Cardiac muscle cell (in vitro differentiated cells and primary cell): ENCODE measurements at regions not wholly inside any gene's neighbourhood (a gene's known extent, or its start where the extent isn't known, plus 50 kb on each side); places are given as distances from the start of the nearest gene placed in this dataset.
A peak's percentile ranks its signal among the peaks of the same experiment; 100 is the strongest.
"Not testable (repeated sequence)": the region's sequence is repeated elsewhere in the genome, so short reads cannot be mapped to it uniquely, and the experiment has no call there.

Experiments used
- DNase-seq, 2 donors: peaks; one replicate each; pipeline versions ENCODE4 v3.0.0 to v3.0.0-alpha.2; 2010 to 2017; ENCODE audit warnings: low read depth in 1 of 2, low spot score in 1 of 2
- H3K27ac ChIP-seq: fragments of 200-600 bp; sonication (generic); 2 replicates; pipeline ENCODE4 v1.5.1; 2016
- H3K27me3 ChIP-seq: fragments of 200-600 bp; sonication (generic); 2 replicates; pipeline ENCODE4 v1.6.0; 2016; ENCODE audit warnings: control low read depth
- H3K36me3 ChIP-seq: fragments of 200-600 bp; sonication (generic); 2 replicates; pipeline ENCODE4 v1.5.1; 2016; ENCODE audit warnings: control low read depth
- H3K4me1 ChIP-seq: fragments of 200-600 bp; sonication (generic); 2 replicates; pipeline ENCODE4 v1.8.1; 2017; ENCODE audit warnings: low read depth, mild to moderate bottlenecking, mixed run types
- H3K4me3 ChIP-seq: fragments of 200-600 bp; sonication (generic); 2 replicates; pipeline ENCODE4 v1.5.1; 2016; ENCODE audit warnings: mild to moderate bottlenecking
- H3K9me3 ChIP-seq: fragments of 200-600 bp; sonication (generic); 2 replicates; pipeline ENCODE4 v1.5.1; 2017; ENCODE audit warnings: low read depth, mild to moderate bottlenecking, control low read depth
- TF ChIP-seq, protein P1 (sequence below): IDR thresholded peaks from 2 replicates; pipeline ENCODE4 v1.5.1; 2012; ENCODE audit warnings: low read depth, mild to moderate bottlenecking, low read length

DNA sequence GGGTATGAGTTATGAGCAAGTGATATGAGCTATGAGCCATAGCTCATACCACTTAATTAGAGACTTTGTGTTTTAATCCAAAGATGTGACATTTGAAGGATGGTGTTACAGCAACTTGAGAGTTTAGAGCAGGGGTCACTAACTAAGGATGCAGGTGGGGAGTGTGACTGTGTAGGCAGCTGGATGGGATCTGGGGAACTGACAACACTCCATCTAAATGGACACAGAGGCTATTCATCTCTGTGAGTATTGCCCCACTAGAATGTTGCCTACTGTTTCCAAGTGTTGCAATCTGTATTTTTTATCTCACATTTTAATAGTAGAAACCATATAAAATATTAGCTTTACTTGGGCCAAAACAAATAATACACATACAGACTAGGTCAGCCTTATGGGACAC is 488.1 kb upstream of the DAB2 start:
- Histone ChIP-seq H3K9me3 (no peaks in the 10 kb centered on the region), H3K27me3 (no peaks in the 10 kb centered on the region), H3K27ac (no peak overlapping the region), H3K4me3 (no peak overlapping the region), H3K4me1 (no peaks in the 10 kb centered on the region), H3K36me3 (no peaks in the 10 kb centered on the region)
- TF ChIP-seq, protein P1, sequence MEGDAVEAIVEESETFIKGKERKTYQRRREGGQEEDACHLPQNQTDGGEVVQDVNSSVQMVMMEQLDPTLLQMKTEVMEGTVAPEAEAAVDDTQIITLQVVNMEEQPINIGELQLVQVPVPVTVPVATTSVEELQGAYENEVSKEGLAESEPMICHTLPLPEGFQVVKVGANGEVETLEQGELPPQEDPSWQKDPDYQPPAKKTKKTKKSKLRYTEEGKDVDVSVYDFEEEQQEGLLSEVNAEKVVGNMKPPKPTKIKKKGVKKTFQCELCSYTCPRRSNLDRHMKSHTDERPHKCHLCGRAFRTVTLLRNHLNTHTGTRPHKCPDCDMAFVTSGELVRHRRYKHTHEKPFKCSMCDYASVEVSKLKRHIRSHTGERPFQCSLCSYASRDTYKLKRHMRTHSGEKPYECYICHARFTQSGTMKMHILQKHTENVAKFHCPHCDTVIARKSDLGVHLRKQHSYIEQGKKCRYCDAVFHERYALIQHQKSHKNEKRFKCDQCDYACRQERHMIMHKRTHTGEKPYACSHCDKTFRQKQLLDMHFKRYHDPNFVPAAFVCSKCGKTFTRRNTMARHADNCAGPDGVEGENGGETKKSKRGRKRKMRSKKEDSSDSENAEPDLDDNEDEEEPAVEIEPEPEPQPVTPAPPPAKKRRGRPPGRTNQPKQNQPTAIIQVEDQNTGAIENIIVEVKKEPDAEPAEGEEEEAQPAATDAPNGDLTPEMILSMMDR: no peak
- no peak for DNase-seq

DNA sequence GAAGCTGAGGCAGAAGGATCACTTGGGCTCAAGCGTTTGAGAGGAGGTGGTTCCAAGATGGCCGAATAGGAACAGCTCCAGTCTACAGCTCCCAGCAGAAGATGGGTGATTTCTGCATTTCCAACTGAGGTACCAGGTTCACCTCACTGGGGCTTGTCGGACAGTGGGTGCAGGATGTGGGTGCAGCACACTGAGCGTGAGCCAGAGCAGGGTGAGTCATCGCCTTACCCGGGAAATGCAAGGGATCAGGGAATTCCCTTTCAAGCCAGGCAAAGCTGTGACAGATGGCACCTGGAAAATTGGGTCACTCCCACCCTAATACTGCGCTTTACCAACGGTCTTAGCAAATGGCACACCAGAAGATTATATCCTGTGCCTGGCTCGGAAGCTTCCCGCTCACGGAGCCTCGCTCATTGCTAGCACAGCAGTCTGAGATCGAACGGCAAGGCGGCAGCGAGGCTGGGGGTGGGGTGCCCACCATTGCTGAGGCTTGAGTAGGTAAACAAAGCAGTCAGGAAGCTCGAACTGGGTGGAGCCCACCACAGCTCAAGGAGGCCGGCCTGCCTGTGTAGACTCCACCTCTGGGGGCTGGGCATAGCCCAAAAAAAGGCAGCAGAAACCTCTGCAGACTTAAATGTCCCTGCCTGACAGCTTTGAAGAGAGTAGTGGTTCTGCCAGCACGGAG is 482.6 kb upstream of the DAB2 start:
- H3K36me3 ChIP-seq, H3K4me1 ChIP-seq, H3K27ac ChIP-seq, DNase-seq, H3K4me3 ChIP-seq, H3K27me3 ChIP-seq, H3K9me3 ChIP-seq: not testable (repeated sequence)

DNA sequence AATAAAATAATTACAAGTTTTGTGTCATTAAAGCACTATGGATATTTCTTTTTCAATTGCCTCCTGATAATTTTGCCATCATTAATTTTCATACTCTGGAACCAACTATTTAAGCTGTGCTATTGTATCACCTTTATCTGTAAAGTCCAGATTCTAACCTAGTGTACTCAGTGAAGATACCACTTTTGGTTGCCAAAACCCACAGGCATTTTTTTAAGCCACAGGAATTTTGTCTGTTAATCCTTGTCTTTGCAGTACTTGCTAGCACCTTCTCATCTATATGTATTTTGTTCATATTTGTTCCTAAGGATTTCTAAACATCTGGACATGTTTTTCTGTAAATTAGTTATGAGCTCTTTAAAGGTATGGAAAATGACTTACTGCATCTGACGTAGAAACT is 481.4 kb upstream of the DAB2 start:
- no peak overlapping the region for H3K27ac ChIP-seq
- H3K27me3 ChIP-seq: no peaks in the 10 kb centered on the region
- H3K36me3 ChIP-seq: no peaks in the 10 kb centered on the region
- DNase-seq: peak in 1 of 2 donors; percentile 63
- H3K9me3 ChIP-seq: no peaks in the 10 kb centered on the region
- TF ChIP-seq, protein P1: no peak
- H3K4me3 ChIP-seq: no peak overlapping the region
- no peaks in the 10 kb centered on the region for H3K4me1 ChIP-seq

DNA sequence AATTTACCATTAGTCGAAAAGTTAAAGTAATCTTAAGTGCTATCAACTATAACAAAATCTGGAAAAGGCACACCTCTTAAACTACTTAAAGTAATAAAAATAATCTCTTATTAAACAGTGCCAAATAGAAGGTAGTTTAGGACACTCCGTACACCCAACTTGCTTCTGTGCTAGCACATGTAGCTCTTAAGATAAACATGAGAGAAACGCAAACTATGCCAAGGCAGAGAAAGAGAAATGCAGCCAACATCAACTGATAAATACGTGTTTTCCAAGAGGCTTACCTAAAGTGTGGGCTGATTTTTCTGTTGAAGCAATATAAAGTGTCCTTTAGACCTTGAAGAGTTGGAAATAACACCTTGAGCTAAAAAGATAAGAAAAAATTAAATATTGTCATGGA is 480.6 kb upstream of the DAB2 start:
- Histone ChIP-seq H3K36me3 (no peaks in the 10 kb centered on the region), H3K4me1 (no peaks in the 10 kb centered on the region), H3K27ac (no peak overlapping the region), H3K27me3 (no peaks in the 10 kb centered on the region), H3K9me3 (no peaks in the 10 kb centered on the region), H3K4me3 (no peak overlapping the region)
- TF ChIP-seq, protein P1: no peak
- peak in 1 of 2 donors; percentile 45 for DNase-seq

DNA sequence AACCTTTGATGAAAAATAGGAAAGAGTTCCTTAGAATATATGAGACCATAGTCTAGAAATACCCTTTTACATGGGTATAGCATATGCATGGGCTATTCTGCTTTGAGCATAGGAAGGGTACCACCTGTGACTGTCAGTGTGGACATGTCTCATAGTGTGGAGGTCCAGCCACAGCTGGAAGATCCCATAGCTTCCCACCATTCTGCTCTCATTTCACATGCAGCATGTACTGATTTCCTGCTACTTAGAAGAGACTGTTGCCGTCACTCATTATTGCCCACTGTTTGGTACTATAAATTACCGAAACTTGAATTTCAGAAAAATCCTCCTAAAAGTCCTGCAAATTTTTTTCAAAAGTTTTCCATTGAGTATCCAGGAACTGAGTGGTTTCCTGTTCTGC is 477.8 kb upstream of the DAB2 start:
- no peaks in the 10 kb centered on the region for H3K36me3 ChIP-seq
- no peak for DNase-seq
- no peaks in the 10 kb centered on the region for H3K9me3 ChIP-seq
- H3K27ac ChIP-seq: no peak overlapping the region
- H3K27me3 ChIP-seq: no peaks in the 10 kb centered on the region
- H3K4me3 ChIP-seq: no peak overlapping the region
- TF ChIP-seq, protein P1: no peak
- no peaks in the 10 kb centered on the region for H3K4me1 ChIP-seq

DNA sequence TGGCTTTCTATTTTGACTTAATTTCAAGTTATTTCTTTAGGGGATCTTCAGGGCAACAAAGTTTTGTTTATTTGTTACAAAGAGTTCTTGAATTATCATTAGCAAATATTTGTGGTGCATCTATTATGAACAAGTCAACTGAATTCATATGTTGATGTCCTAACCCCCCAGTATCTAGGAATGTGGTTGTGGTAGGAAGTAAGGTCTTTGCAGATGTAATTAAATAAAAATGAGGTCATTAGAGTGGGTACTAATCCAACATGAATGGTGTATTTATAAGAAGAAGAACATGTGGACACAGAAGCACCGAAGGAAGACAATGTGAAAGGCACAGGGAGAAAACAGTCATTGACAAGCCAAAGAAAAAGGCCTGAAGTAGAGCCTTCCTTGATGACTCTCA is 474.0 kb upstream of the DAB2 start:
- peak in 1 of 2 donors; percentile 29 for DNase-seq
- Histone ChIP-seq H3K4me3 (no peak overlapping the region), H3K27ac (no peak overlapping the region), H3K4me1 (no peaks in the 10 kb centered on the region), H3K36me3 (no peaks in the 10 kb centered on the region), H3K9me3 (no peaks in the 10 kb centered on the region), H3K27me3 (no peaks in the 10 kb centered on the region)
- TF ChIP-seq, protein P1: no peak
